Adipocyte (in vitro differentiated cells): ENCODE measurements at regions not wholly inside any gene's neighbourhood (a gene's known extent, or its start where the extent isn't known, plus 50 kb on each side); places are given as distances from the start of the nearest gene placed in this dataset.

Experiments
- DNase-seq: peaks from one replicate; pipeline ENCODE4 v3.0.0-alpha.2; 2015; ENCODE audit warnings: low read depth
- H3K27me3 ChIP-seq: replicated peaks from 2 replicates; pipeline ENCODE4 v1.7.0; 2013; ENCODE audit warnings: mild to moderate bottlenecking, low read length, moderate library complexity; ENCODE audit not compliant: control insufficient read depth, insufficient read depth
- H3K36me3 ChIP-seq: 2 replicates; pipeline ENCODE4 v1.7.0; 2013; ENCODE audit warnings: low read length, mild to moderate bottlenecking, moderate library complexity; ENCODE audit not compliant: control insufficient read depth, insufficient read depth, severe bottlenecking
- H3K4me1 ChIP-seq: 2 replicates; pipeline ENCODE4 v1.7.0; 2013; ENCODE audit warnings: mild to moderate bottlenecking, low read length, moderate library complexity; ENCODE audit not compliant: control insufficient read depth, insufficient read depth
- H3K4me3 ChIP-seq: 2 replicates; pipeline ENCODE4 v1.7.0; 2013; ENCODE audit warnings: mild to moderate bottlenecking, low read length, moderate library complexity
- H3K9ac ChIP-seq: 2 replicates; pipeline ENCODE4 v1.7.0; 2013; ENCODE audit warnings: mild to moderate bottlenecking, low read length, moderate library complexity
- H3K9me3 ChIP-seq: 2 replicates; pipeline ENCODE4 v1.7.0; 2013; ENCODE audit warnings: mild to moderate bottlenecking, low read length, moderate library complexity; ENCODE audit not compliant: control insufficient read depth

DNA sequence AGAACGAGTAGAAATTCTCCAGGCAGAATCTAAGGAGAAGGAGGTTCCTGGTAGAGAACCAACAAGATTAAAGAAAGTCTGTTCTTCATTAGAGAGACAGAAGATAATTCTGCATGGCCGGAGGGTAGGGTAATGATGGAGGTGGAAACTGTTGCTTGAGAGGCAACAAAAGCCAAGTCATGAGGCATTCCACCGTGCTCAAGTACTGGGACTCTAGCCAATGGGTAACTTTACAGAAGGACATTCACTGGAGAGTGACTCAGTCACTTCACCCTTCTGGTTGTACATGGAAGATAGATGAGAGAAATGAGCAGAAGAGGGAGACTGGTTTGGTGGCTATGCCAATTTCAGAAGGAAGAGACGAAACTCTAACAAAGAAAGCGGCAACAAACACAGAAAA, 53.6 kb upstream of the ANKFN1 start:
- peak; percentile 56 for DNase-seq
- no peaks in the 10 kb centered on the region for H3K9me3 ChIP-seq
- no peak overlapping the region for H3K4me3 ChIP-seq
- H3K27me3 ChIP-seq: peaks cover 50% of the 10 kb centered on the region
- no peaks in the 10 kb centered on the region for H3K4me1 ChIP-seq
- H3K9ac ChIP-seq: no peak overlapping the region
- H3K36me3 ChIP-seq: no peaks in the 10 kb centered on the region
